ENCODE measurements at regions not wholly inside any gene's neighbourhood (a gene's known extent, or its start where the extent isn't known, plus 50 kb on each side); places are given as distances from the start of the nearest gene placed in this dataset.

GRCh38 chr9:14517154-14517906, 175.9 kb downstream of the ZDHHC21 start:
- DNase-seq: no peak

GRCh38 chr9:14516656-14517055, 176.6 kb downstream of the ZDHHC21 start:
- no peak for DNase-seq

GRCh38 chr9:14515571-14516198, 177.5 kb downstream of the ZDHHC21 start:
- peak; percentile 97 for DNase-seq

- no peak for DNase-seq
Measured at GRCh38 chr9:14515049-14515448, 178.2 kb downstream of the ZDHHC21 start.

GRCh38 chr9:14512942-14513341, 180.3 kb downstream of the ZDHHC21 start:
- no peak for DNase-seq

- DNase-seq: no peak
Measured at GRCh38 chr9:14511452-14511851, 181.8 kb downstream of the ZDHHC21 start.

GRCh38 chr9:14508884-14509283, 184.3 kb downstream of the ZDHHC21 start:
- DNase-seq: no peak

- no peak for DNase-seq
Measured at GRCh38 chr9:14501366-14501765, 187.4 kb upstream of the NFIB start.

- no peak for DNase-seq
Measured at GRCh38 chr9:14500705-14501104, 186.8 kb upstream of the NFIB start.

- no peak for DNase-seq
Measured at GRCh38 chr9:14499976-14500375, 186.0 kb upstream of the NFIB start.

GRCh38 chr9:14498824-14499223, 184.9 kb upstream of the NFIB start:
- DNase-seq: no peak

- no peak for DNase-seq
Measured at GRCh38 chr9:14497476-14497875, 183.5 kb upstream of the NFIB start.

- DNase-seq: no peak
Measured at GRCh38 chr9:14488421-14489190, 174.7 kb upstream of the NFIB start.

- no peak for DNase-seq
Measured at GRCh38 chr9:14487547-14488185, 173.7 kb upstream of the NFIB start.

- no peak for DNase-seq
Measured at GRCh38 chr9:14485366-14485765, 171.4 kb upstream of the NFIB start.

GRCh38 chr9:14482856-14483255, 168.9 kb upstream of the NFIB start:
- no peak for DNase-seq

- peak; percentile 58 for DNase-seq
Measured at GRCh38 chr9:14480526-14480925, 166.6 kb upstream of the NFIB start.

GRCh38 chr9:14479163-14479560, 165.2 kb upstream of the NFIB start:
- no peak for DNase-seq

- DNase-seq: no peak
Measured at GRCh38 chr9:14478175-14479162, 164.5 kb upstream of the NFIB start.

GRCh38 chr9:14471041-14471440, 157.1 kb upstream of the NFIB start:
- DNase-seq: no peak

GRCh38 chr9:14467675-14468374, 153.9 kb upstream of the NFIB start:
- no peak for DNase-seq

GRCh38 chr9:14466828-14467227, 152.9 kb upstream of the NFIB start:
- DNase-seq: no peak

Data from NCI-H2081 treated with DMSO at 0.1 percent for 48 hours (cell line).